Activated gamma-delta T cell treated with Interleukin-2 at 50 U/mL for 16 hours (primary cell): ENCODE measurements at regions not wholly inside any gene's neighbourhood (a gene's known extent, or its start where the extent isn't known, plus 50 kb on each side); places are given as distances from the start of the nearest gene placed in this dataset.

Source experiments
- DNase-seq: peaks from one replicate; pipeline ENCODE4 v3.0.0-alpha.2; 2020

GRCh38 chr3:194838236-194838635, 152.6 kb downstream of the FAM43A start:
- no peak for DNase-seq

GRCh38 chr3:194840661-194841514, 155.2 kb downstream of the FAM43A start:
- no peak for DNase-seq

- no peak for DNase-seq
Measured at GRCh38 chr3:194841515-194841841, 155.8 kb downstream of the FAM43A start.

GRCh38 chr3:194843556-194843955, 157.9 kb downstream of the FAM43A start:
- DNase-seq, result no peak

GRCh38 chr3:194844046-194844445, 158.4 kb downstream of the FAM43A start:
- no peak for DNase-seq

GRCh38 chr3:194849166-194849875, 163.6 kb downstream of the FAM43A start:
- no peak for DNase-seq

GRCh38 chr3:194851254-194851653, 165.6 kb downstream of the FAM43A start:
- DNase-seq, result no peak

- DNase-seq, result no peak
Measured at GRCh38 chr3:194851941-194852340, 166.3 kb downstream of the FAM43A start.

GRCh38 chr3:194852345-194852744, 166.7 kb downstream of the FAM43A start:
- DNase-seq, result no peak

- DNase-seq, result no peak
Measured at GRCh38 chr3:194852831-194853508, 167.3 kb downstream of the FAM43A start.

- no peak for DNase-seq
Measured at GRCh38 chr3:194854206-194854605, 168.5 kb downstream of the FAM43A start.

- no peak for DNase-seq
Measured at GRCh38 chr3:194854659-194855390, 169.1 kb downstream of the FAM43A start.

GRCh38 chr3:194856296-194856695, 170.6 kb downstream of the FAM43A start:
- DNase-seq, result no peak

GRCh38 chr3:194857469-194858113, 171.9 kb downstream of the FAM43A start:
- DNase-seq, result no peak

GRCh38 chr3:194858382-194858781, 172.7 kb downstream of the FAM43A start:
- DNase-seq, result no peak

GRCh38 chr3:194860725-194861124, 175.0 kb downstream of the FAM43A start:
- no peak for DNase-seq

GRCh38 chr3:194861375-194861774, 175.7 kb downstream of the FAM43A start:
- DNase-seq, result no peak

GRCh38 chr3:194865061-194865460, 179.4 kb downstream of the FAM43A start:
- DNase-seq, result no peak

GRCh38 chr3:194865615-194866014, 179.9 kb downstream of the FAM43A start:
- DNase-seq, result no peak

GRCh38 chr3:194866236-194866635, 180.6 kb downstream of the FAM43A start:
- no peak for DNase-seq

- no peak for DNase-seq
Measured at GRCh38 chr3:194867270-194867983, 181.7 kb downstream of the FAM43A start.

GRCh38 chr3:194868831-194869230, 183.1 kb downstream of the FAM43A start:
- no peak for DNase-seq
